Hematopoietic multipotent progenitor cell treated with erythropoietin and hydrocortisone succinate and interleukin-3 and kit ligand, for 6 days (in vitro differentiated cells): ENCODE measurements at regions not wholly inside any gene's neighbourhood (a gene's known extent, or its start where the extent isn't known, plus 50 kb on each side); places are given as distances from the start of the nearest gene placed in this dataset.

Source experiments
- DNase-seq: peaks from one replicate; pipeline ENCODE4 v3.0.0-alpha.2; 2015

- no peak for DNase-seq
These were observed 1494.9 kb upstream of the LRRTM3 start for GRCh38 chr10:65430979-65431378.

- DNase-seq, result no peak
These were observed 1454.8 kb upstream of the LRRTM3 start for GRCh38 chr10:65470986-65471385.

- DNase-seq, result no peak
These were observed 1443.0 kb upstream of the LRRTM3 start for GRCh38 chr10:65482848-65483247.

GRCh38 chr10:65491799-65492198, 1434.0 kb upstream of the LRRTM3 start:
- no peak for DNase-seq

GRCh38 chr10:65496541-65496940, 1429.3 kb upstream of the LRRTM3 start:
- no peak for DNase-seq

GRCh38 chr10:65497837-65498236, 1428.0 kb upstream of the LRRTM3 start:
- DNase-seq, result no peak

- no peak for DNase-seq
These were observed 1425.1 kb upstream of the LRRTM3 start for GRCh38 chr10:65500716-65501115.

- DNase-seq, result no peak
These were observed 1424.6 kb upstream of the LRRTM3 start for GRCh38 chr10:65501259-65501658.

GRCh38 chr10:65518379-65518778, 1407.5 kb upstream of the LRRTM3 start:
- DNase-seq, result no peak

- DNase-seq, result no peak
These were observed 1396.8 kb upstream of the LRRTM3 start for GRCh38 chr10:65528986-65529385.

GRCh38 chr10:65531545-65531944, 1394.3 kb upstream of the LRRTM3 start:
- no peak for DNase-seq

- DNase-seq, result no peak
These were observed 1391.1 kb upstream of the LRRTM3 start for GRCh38 chr10:65534771-65535170.

- no peak for DNase-seq
These were observed 1381.1 kb upstream of the LRRTM3 start for GRCh38 chr10:65544756-65545155.

- no peak for DNase-seq
These were observed 1377.8 kb upstream of the LRRTM3 start for GRCh38 chr10:65548001-65548400.

GRCh38 chr10:65550761-65551160, 1375.1 kb upstream of the LRRTM3 start:
- DNase-seq, result no peak

- DNase-seq, result no peak
These were observed 1370.6 kb upstream of the LRRTM3 start for GRCh38 chr10:65555192-65555591.

- DNase-seq, result no peak
These were observed 1369.8 kb upstream of the LRRTM3 start for GRCh38 chr10:65556006-65556405.

- DNase-seq, result no peak
These were observed 1366.5 kb upstream of the LRRTM3 start for GRCh38 chr10:65559369-65559768.

GRCh38 chr10:65565246-65565645, 1360.6 kb upstream of the LRRTM3 start:
- no peak for DNase-seq

- no peak for DNase-seq
These were observed 1358.9 kb upstream of the LRRTM3 start for GRCh38 chr10:65566906-65567305.

GRCh38 chr10:65570143-65571010, 1355.5 kb upstream of the LRRTM3 start:
- peak; percentile 84 for DNase-seq

- peak; percentile 74 for DNase-seq
These were observed 1354.7 kb upstream of the LRRTM3 start for GRCh38 chr10:65571011-65571570.

- no peak for DNase-seq
These were observed 1344.3 kb upstream of the LRRTM3 start for GRCh38 chr10:65581426-65582026.

GRCh38 chr10:65602182-65602865, 1323.5 kb upstream of the LRRTM3 start:
- no peak for DNase-seq
